Ecto neural progenitor cell (in vitro differentiated cells): ENCODE measurements at regions not wholly inside any gene's neighbourhood (a gene's known extent, or its start where the extent isn't known, plus 50 kb on each side); places are given as distances from the start of the nearest gene placed in this dataset.

Experiments
- DNase-seq: peaks from one replicate; pipeline ENCODE4 v3.0.0-alpha.2; 2018; ENCODE audit warnings: low spot score

DNA sequence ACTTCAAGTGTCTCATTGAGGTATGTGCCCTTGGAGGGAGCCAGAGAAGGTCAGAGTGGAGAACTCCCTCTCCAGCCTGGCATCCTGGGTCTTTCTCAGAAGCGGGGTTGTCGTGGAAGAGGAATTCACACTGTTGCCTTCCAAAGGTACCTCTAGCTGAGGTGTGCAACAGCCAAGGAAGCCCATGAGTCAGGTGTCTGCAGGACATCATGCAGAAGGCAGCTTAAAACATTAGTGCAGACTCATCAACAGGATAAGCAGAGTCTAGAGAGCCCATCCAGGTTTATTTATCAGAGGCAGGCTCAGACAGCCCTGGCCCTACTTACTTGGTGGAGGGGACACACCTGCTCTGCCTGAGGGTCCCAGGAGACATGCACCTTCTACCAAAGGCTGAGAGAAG lies 95.6 kb upstream of the TPM1 start:
- no peak for DNase-seq

DNA sequence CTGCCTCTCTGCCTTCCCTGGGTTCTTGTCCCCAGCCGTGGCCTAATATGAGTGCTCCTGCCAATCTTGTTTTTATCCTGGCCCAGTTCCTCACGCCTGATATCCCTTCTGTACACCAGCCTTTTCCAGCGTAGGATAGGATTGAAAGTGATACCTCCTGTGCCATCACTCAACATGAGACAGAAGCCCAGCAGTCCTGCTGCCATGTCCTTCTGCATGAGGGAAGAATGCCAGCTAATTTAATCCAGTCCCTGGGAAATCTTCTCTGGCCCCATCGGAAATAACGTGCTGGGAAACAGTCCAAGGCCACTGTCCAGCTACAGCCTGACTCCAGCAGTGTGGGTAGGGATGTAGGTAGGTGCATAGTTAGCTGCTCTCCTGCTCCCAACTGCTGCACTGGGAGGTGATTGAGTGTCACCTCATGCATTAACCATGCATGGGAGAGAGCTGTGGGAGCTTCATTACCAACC lies 92.0 kb upstream of the TPM1 start:
- DNase-seq, result peak; percentile 22

GRCh38 chr15:62951481-62951880 lies 91.1 kb upstream of the TPM1 start:
- DNase-seq, result peak; percentile 27

DNA sequence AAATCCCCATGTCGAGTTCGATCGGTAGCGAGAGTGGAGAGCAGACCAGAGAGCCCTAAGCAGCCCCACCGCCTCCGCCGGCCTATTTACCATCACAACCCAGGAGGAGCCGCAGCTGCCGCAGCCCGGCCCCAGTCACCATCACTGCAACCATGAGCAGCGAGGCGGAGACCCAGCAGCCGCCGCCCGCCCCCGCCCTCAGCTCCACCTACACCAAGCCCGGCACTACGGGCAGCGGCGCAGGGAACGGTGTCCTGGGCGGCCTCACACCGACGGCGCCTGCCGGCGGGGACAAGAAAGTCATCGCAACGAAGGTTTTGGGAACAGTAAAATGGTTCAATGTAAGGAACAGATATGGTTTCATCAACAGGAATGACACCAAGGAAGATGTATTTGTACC lies 89.5 kb upstream of the TPM1 start:
- peak; percentile 66 for DNase-seq

- DNase-seq, result peak; percentile 39
These were observed 89.0 kb upstream of the TPM1 start for GRCh38 chr15:62953496-62954045.

DNA sequence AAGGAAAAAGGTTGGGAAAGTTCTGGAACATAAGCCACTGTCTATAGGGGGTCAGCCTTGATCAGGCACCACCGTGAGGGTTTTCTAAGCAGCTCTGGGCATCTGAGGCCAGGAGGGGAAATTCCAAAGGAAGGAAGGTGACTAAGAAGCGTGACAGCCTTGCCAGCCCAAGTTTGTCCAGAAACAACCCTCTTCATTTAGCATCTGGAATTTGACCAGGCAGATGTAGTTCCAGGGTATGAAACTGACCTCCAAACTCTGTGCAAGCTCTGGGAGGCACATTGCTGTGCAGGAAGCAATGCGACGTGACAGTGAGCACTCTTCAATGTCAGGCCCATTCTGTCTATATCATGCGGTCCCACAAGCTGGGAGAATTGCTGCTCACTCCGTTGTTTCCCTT lies 85.4 kb upstream of the TPM1 start:
- DNase-seq, result no peak

DNA sequence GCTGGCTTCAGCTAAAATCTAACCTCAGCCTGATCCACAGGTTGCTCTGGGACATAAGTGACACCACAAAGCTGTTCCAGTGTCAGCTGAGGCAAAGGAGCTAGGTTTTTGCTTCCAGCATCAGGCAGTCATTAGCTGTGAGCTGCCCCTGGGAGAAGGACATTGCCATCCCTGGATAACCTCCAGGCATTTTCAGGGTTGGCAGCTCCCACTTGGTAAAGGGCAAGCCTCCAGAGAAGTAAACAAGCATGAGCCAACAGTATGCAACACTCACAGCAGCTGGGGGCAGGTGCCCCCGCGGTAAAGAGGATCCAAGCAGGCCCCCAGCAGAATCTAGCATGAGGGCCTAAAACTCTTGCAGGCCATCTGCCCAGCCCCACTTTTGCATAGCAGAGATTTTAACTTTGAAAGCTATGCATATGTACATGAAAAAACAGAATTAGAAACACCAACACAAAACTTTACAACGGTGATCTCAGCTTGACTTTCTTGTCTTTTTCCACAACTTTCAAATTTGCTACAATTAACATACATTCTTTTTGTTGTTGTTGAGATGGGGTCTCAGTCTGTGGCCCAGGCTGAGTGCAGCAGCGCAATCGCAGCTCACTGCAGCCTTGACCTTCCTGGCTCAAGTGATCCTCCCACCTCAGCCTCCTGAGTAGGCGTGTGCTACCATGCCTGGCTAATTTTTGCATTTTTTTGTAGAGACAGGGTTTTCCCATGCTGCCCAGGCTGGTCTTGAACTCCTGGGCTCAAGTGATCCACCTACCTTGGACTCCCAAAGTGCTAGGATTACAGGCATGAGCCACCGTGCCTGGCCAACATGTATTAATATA lies 83.8 kb upstream of the TPM1 start:
- DNase-seq, result no peak

GRCh38 chr15:62961134-62961533 lies 81.4 kb upstream of the TPM1 start:
- no peak for DNase-seq

DNA sequence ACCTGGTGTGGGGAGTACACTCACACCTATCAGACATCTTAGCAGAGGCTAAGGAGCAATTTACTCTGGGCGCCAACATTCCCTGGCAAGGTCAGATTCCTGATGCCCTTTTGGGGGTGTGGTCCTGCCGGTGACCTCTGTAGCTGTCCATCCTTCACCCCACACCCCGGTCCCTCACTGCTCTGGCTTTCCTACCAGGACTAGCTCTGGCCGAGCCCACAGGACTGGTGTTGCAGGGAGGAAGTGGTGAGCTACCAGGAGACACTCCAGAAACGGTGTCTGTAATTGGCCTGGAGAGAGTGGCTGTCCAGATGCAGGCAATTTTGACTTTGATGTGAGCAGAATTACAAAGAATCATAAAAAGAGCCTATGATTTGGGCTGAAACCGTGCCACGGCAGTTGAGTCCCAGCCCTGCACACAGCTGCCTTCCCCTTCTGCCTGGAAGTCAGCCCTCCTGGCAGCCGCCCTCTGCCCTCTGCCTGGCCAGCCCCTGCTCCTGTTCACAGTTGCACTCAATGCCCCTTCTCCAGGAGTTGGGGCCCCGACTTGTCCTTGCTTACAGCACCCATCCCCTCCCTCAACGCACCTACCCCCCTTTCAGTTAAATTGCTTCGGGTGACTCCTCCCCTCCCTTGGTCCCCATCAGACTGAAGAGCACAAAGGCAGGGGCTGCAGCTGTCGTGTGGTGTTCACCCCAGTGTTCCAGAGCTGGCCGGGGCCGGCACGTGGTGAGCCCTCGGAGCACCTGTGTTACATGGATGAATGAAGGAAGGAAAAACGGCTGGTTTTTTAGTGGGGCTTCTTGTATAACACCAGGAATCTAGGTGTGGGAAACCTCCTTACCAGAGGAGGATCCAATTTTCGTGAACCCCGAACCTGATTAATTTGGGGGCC lies 80.2 kb upstream of the TPM1 start:
- DNase-seq, result no peak

DNA sequence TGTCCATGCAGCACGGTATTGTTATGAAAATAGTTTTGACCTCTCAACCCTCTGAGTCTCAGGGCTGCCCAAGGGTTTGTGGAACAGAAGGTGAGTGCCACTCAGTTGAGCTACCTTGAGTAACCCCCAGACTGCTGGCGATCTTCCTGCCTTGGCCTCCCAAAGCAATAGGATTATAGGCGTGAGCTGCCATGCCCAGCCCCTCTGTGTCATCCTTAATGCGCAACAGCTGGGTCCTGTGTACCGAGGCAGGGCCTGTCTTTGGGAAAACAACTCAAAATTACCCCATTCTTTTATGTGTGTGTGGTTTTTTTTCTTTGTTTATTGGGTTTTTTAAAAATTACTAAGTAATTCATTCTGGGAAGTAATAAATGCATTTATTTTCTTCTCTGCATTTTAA lies 78.3 kb upstream of the TPM1 start:
- no peak for DNase-seq

GRCh38 chr15:62966294-62967078 lies 76.1 kb upstream of the TPM1 start:
- no peak for DNase-seq

DNA sequence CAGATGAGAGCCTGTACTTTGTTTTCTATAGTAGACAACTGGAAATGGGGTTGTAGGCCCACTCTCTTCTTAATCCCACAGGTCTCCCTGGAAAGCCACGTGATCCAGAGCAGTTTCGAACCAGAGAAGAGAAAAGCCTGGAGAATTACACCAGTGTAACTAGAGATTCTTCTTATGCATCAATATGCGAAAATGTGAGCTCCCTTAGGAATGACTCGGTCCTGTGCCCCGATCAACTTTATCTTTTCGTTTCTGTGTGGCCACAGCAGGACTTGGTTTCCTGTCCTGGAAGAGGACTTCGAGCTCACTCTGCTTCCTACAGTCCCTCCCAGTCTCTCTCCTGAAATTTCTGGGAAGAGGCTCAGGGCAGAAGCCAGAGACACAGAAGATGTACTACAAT lies 73.8 kb upstream of the TPM1 start:
- no peak for DNase-seq

- DNase-seq, result no peak
These were observed 73.0 kb upstream of the TPM1 start for GRCh38 chr15:62969442-62970089.

DNA sequence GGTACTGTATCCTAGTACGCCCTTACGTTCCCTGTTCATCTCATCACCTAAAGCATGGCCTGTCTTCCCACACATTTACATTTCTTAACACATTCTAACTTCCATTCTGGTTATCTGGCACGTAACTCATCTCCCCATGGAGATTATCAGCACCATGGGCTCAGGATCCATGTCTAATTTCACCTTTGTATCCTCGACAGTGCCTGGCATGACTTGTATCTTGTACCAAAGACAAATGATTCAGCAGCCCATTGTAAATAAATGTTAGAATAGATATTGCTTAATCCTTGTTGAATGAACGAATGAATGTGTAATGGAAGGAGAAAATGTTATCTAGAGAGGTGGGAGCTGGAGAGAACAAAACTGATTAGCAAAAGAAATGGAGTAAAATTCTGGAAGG lies 69.7 kb upstream of the TPM1 start:
- no peak for DNase-seq

GRCh38 chr15:62975515-62975914 lies 67.0 kb upstream of the TPM1 start:
- no peak for DNase-seq

GRCh38 chr15:62976301-62976881 lies 66.2 kb upstream of the TPM1 start:
- no peak for DNase-seq

DNA sequence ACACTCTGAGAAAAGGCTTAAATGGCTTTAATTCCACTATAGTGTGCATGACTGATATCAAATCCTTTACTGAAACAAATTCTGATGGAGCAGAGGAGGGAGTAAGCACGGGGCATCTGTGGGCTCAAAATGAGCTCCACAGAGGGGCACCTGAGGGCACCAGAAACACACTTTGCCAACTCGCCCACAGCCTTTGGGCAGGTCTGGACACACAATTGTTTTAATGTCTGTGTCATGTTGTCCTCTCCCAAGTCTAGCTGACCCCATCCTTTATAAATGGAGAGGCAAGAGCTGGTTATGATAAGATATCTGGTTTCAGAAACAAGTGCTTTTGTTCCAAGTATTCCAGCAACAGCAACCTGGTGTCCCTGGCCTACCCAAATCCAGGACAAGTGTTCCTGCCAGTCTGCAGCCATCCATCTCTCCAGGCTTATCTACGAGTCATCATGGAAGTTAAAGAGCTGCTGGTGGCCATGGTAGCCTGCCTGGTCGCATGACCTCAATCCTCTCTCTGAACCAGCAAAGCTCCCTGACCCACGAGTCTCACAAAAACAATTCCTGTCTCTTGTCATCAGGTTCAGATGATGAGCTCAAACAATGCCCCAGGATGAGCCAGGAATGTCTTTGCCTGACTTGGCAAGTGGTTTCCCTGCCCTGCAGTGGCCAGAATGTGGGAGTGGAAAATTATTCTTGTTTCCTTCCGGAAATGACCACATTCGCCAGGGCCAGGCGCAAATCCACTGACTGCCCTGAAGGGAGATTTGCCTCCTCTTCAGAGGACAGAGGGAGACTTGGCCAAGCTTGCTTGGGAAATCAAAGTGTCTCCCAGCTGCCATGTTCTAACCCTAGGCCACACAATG lies 64.4 kb upstream of the TPM1 start:
- no peak for DNase-seq

- no peak for DNase-seq
These were observed 63.3 kb upstream of the TPM1 start for GRCh38 chr15:62979252-62979651.

GRCh38 chr15:62981071-62981470 lies 61.5 kb upstream of the TPM1 start:
- DNase-seq, result no peak

DNA sequence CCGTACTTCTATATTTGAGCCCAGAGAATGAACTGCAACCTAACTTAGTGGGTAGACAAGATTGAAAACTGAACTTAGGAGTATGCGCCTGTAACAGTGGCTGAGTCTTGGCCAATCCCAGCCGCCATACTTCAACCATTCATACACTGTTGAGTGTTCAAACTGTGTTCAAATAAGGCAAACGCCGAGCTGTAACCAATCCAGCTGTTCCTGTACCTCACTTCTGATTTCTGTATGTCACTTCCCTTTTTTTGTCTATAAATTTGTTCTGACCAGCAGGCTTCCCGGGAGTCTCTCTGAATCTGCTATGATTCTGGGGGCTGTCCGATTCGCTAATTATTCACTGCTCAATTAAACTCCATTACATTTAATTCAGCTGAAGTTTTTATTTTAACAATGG lies 58.6 kb upstream of the TPM1 start:
- DNase-seq, result no peak
